CD4-positive, alpha-beta T cell treated with Interleukin-10 for 1 hour (primary cell): ENCODE measurements at regions not wholly inside any gene's neighbourhood (a gene's known extent, or its start where the extent isn't known, plus 50 kb on each side); places are given as distances from the start of the nearest gene placed in this dataset.
"Not testable (repeated sequence)": the region's sequence is repeated elsewhere in the genome, so short reads cannot be mapped to it uniquely, and the experiment has no call there.

Experiments
- DNase-seq: peaks from one replicate; pipeline ENCODE4 v3.0.0-alpha.2; 2020

DNA sequence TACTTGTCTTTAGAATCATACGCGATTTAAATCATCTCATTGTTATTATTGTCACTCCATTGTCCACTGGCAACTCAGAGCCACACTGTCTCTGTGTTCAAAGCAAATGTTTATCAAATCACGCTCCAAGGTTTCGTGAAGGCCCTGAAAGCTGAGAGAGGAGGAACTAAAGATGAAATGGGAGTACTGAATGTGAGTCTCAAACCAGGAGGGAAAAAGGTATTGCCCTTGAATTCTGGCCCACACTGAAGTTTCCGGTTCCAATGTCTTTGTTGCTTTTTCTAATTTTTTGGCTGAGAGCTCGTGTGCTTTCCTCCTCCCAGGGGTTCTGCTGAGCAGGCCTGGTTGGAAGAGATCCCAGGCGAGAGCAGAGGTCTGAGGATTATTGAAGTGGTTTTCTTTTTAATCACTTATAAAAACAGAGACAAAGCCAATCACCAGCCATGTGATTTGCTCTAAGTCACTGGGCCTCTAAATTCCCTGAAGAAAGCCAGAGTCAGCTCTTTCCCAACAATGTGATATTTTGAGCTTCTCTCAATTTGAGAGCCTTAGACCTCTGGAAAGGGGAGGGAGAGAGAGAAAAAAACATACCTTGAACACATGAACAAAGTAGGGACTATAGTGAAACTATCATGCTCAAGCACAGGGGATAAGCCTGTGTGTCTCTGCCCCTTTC lies 420.8 kb upstream of the GRAMD2B start:
- DNase-seq: no peak

DNA sequence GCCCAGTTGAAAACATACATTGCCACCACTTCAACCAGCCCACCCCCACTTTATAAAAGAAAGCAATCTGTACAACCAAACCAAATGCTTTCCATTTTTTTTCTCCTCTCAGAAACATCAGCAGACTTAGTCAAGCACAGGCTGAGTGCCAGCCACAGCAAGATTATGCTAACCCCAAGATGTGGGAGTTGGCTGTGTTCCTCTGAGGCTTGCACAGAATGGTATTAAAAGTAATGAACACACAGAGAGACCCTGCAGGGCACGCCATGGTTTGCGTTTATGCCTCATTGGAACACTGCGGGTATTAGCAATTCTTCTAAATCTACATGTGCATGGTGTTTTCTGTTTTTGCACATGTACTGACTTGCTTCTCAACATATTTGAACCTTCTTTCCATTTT lies 419.9 kb upstream of the GRAMD2B start:
- no peak for DNase-seq

DNA sequence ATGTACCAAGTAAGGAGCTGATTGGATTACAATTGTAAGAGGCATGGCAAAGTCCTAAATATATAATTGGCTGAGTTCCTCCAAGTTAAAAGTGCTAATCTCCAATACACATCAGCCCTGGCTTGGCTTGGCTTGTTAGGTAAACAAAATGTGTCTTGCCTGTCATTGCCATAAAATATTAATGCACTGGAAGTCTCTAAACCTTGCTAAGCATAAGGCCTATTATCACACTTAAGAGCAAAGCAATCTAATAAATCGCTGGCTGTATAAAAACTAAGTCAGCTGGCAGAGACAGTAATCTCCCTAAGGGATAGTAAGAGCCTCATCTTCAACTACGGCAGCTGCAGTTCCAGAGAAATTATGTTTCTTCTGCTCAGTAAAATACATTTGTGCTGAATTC lies 418.6 kb upstream of the GRAMD2B start:
- DNase-seq: no peak

DNA sequence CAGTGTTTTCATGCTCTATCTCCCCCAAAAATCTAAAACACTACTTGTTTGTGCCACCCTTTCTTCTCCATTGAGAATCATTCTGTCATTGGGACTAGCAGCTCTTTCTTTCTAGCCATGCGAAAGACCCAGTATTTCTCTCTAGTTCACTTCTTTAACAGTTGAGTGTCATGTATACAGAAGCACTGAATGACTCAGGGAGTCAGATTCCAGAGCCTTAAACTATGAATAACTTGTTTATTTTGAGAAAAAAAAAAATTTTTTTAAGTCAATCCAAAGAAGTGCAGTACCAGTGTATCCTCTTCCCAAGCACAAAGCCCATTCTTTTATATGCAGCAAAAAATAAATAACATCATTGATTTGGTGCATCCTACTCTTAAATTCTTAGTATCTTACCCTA lies 415.4 kb upstream of the GRAMD2B start:
- DNase-seq: no peak

DNA sequence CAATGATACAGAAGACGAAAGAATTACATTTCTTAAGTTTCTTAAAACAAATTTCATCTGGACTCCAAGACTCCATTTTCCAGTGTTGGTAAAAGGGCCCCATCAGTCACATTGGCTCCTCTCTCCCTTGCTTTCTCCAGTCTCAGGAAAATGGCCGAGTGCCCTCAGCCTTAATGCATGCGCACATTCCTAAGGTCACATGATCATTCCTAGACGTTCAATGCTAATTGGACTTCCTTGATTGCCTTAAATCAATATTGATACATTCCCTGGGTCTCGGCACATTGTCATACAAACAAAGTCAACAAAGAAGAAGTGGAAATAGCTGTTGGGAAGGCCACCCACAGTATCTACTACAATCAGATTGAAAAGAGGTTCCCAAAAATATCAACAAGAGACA lies 413.6 kb upstream of the GRAMD2B start:
- DNase-seq: no peak

DNA sequence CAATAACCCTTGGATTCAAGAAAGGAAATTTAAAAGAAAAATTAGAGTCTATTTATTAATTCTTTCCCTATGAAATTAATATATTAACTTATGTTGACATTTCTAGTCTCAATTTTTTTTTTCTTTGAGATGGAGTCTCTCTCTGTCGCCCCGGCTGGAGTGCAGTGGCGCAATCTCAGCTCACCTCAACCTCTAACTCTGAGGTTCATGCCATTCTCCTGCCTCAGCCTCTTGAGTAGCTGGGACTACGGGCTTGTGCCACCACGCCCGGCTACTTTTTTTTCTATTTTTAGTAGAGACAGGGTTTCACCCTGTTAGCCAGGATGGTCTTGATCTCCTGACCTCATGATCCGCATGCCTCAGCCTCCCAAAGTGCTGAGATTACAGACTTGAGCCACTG lies 411.7 kb upstream of the GRAMD2B start:
- not testable (repeated sequence) for DNase-seq

DNA sequence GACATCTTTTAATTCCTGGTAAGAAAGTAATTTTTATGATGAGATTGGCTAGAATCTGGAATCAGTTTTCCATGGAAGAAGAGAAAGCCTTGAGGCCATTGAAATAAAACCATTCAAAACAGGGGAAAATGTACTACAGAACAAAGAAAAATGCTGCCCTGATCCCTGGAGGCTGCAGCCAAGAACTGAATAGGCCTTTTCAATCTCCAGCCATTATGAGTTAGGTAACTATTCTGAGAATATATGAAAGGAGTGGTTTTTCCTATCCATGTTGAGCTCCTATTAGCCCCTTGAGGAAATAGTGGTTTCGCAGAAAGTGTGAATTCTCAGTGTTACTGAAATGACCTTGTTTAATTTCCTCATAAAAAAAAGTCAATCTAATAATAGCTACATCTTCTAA lies 408.5 kb upstream of the GRAMD2B start:
- DNase-seq: no peak

DNA sequence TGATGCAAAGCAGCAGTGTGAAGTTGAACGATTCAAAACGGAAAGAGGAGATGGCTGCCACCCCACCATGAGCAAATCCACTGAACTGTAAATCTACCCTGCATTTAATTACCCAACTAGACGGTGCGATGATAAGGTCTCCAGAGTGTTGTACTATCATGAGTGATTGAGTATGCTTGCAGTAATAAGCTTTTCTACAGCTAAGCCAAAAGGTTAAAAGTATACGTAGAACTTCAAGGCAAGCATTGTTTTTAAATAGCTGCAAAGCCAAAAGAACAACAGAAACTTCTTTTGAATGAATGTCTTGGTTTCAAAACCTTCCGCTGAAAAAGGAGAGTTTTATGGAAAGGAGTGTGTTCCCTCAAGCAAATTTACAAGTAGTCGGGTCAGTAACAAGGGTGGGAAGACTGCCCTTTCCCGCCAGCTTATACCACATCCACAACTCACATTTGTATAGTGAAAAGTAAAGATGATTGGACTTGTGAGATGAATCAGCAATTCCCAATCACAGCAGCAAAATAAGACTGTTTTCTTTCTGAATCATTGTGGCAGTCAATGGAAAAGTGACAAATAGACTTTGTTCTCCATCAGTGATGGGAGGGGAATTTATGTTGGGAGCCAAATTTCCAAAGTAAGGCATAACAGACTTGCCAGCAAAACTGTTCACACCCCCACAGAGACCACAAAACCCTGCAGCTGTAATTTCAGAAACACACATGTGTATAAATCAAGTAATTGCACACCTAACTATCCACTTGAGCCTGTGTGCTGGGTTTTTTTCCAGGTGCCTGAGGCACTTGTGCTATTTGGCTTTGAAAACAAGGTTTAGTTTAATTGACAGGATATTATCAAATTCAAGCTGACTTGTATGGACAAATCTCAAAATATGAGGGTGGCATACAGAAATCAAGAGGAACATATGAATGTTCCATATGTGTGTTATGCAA lies 407.7 kb upstream of the GRAMD2B start:
- DNase-seq: no peak

DNA sequence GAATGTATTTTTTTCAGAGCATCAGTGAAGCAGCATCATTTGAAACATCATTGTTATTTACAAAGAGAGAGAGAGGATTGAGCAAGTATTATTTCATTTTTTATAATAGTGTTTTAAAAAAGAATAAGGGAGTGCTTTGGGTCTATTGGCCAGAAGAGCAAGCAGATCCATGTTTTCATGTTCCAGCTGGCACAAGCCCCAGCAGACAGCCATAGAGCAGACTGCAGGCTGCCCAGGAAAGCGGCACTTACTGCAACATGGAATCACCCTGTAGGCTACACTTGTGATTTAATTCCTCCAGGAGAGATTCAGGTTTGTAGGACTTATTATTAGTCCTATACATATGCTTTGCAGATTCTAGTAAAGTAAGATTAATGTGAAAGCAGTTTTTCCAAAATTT lies 407.0 kb upstream of the GRAMD2B start:
- no peak for DNase-seq

DNA sequence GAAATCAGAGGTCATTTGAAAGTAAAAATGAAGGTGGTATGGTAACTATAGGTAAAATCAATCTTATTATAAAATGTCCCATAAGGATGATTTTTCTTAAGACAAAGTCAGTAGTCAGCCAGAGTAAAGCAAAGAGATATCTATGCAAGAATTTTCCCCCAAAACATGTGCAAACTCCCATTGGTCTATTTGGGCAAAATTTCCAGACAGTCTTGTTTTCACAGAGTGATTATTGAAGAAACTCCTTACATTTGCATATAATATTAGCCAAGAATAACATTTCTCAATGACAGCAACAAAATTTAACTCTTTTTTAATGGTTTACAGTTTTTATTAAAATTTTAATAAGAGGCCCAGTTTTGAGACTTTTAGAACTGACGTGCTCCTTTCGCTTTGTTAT lies 406.1 kb upstream of the GRAMD2B start:
- DNase-seq: no peak

DNA sequence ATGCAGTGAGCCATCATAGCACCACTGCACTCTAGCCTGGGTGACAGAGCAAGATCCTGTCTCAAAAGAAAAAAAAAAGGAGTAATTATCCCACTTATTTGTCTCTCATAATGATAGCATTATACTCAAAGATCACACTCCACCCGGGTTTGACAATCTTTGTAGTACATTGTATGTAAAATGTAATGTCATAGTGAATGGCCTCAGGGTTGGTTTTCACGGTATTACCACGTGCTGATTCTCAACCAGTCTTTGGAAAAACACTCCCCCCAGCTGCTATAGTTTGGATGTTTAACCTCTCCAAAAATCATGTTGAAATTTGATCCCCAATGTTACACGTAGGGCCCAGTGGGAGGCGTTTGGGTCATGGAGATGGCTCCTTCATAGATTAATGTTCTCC lies 402.4 kb upstream of the GRAMD2B start:
- DNase-seq: no peak

DNA sequence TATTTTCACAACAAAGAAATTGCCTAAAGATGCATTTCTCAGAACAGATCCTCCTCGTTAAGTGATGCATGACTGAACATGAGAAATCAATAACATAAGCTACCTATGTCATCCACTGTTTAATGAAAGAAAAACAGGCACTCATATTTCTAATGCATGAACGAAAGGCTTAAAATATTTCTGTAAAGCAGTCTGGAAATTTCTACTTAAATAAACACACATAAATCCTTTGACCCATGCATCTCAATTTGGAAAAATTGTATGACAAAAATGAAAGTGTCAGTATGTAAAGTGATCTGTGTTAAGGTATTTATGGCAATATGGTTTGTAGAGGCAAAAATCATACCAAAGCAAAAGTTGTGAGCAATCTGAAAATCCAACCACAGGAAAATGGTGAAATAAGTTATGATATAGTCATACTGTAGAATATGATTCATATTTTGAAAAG lies 399.2 kb upstream of the GRAMD2B start:
- no peak for DNase-seq

DNA sequence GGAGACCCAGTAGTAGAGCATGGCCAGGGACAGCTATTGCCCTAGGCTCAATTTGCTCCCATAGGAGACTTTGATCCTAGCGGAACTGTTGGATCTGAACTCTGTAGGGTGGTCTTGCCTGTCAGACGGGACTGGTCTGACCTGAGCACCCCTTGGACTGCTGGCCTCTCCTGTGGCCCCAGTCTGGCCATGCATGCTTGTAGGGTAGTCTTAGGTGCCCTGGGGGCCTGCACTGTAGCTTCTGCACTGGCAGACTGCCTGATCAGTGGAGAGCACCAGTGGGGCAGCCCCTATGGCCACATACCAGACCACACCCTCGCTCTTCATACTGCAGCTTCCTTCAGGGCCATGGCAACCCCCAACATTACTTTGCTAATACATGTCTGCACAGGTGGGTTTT lies 396.1 kb upstream of the GRAMD2B start:
- DNase-seq: no peak

DNA sequence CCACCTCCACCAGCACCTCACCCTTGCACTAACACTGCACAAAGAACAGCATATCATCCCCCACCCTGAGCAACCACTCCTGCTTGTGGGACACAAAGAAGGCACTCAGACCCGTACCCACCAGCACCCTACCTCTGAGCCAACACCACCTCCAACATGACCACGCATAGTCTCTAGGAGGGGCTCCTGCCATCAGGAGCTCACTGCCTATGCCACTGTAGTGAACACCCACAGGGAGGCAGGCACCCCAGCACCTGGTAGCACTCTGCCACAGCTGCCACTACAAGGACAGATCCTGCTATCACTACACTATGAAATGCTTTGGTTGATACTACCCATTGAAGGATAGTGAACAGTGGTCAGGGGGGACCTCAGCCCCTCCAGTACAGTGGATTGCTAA lies 395.6 kb upstream of the GRAMD2B start:
- no peak for DNase-seq

DNA sequence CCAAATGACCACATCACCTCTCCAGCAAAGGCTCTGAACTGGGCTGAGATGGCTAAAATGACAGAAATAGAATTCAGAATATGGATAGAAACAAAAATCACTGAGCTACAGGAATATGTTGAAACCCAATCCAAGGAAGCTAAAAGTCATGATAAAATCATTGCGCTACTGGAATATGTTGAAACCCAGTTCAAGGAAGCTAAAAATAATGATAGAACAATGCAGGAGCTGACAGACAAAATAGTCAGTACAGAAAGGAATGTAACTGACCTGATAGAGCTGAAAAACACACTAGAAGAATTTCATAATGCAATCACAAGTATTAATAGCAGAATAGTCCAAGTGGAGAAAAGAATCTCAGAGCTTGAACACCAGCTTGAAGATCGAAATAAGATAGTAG lies 394.9 kb upstream of the GRAMD2B start:
- DNase-seq: no peak

DNA sequence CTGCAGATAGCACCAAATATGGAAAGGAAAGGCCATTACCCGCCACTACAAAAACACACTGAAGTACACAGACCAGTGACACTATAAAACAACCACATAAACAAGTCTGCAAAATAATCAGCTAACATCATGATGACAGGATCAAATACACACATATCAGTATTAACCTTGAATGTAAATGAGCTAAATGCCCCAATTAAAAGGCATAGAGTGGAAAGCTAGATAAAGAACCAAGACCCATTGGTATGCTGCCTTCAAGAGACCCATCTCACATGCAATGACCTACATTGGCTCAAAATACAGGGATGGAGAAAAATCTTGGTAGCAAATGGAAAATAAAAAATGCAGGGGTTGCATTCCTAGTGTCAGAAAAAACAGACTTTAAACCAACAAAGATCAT lies 393.9 kb upstream of the GRAMD2B start:
- not testable (repeated sequence) for DNase-seq

DNA sequence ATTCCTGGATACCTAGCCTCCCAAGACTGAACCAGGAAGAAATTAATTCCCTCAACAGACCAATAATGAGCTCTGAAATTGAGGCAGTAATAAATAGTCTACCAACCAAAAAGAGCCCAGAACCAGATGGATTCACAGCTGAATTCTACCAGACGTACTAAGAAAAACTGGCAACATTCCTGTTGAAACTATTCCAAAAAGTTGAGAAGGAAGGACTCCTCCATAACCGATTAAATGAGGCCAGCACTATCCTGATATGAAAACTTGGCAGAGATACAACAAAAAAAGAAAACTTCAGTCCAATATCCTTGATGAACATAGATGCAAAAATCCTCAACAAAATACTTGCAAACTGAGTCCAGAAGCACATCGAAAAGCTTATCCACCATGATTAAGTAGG lies 392.5 kb upstream of the GRAMD2B start:
- no peak for DNase-seq

DNA sequence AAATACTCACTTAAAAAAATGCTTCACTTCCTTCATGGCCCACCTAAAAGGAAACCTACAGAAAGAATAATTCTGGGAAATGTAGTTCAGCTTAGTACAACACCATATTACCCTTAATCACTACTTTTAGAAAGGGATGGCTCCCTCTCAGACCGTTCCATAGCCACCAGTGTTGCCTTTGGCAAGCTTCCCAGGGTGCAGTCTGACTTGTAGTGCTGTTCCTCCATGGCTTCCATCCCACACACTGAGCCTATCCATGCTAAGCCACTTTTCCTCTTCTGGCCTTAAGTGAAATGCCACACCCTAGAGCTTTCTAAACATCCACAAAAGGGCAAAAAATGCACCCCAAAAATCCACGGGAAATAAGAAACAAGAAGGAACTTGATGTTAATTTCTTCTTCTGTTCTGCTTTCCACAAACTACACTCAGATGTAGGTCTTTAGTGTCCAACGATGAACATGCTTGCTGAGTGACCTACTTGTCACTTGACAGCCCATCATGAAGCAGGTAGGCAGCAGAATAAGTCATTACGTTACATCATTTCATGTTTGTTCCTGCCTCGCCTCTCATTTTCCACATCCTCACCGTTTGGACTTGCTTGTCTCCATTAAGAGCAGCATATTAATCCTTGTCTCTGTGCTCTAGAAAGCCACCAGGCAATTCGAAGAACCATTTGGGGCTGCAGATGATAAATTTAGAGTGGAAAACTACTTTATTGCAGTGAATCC lies 391.1 kb upstream of the GRAMD2B start:
- DNase-seq: no peak

DNA sequence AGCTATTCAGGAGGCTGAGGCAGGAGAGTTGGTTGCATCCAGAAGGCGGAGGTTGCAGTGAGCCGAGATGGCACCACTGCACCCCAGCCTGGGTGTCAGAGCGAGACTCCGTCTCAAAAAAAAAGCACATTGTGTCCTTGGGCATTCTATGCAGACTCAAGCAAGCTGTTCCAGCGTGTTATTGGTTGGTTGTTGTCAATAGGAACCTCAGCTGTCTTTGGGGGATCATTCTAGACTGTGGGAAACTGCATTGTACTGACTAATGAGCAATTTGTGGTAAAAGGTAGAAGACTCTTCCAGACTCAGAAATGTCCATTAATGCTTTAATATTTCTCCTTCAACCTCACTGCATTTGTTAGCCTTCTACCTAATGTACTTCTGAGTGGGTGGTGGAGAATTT lies 379.5 kb upstream of the GRAMD2B start:
- no peak for DNase-seq

DNA sequence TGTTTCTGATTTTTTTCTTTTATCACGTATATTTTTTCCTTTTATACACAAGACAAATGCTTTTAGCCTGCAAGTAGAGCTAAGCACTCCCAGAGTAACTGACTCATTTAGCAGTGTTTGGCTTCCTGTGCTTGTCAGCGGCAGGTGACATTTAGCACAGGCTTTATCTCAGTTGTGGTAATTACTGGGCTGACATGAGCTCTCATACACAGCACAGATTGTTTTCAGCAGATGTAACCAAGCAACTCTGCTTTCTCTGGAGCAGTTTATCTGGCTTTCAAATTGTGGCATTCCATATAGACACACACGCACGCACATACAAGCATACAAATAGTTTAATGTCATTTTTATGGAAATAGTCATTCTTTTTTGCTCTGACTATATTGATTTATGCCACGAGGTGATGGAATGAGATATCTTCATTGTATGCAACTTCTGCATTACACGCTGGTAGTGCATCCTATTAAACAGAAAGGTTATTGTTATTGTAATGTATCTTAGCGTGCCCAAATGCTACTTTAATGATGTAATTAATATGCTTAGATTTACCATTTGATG lies 379.0 kb upstream of the GRAMD2B start:
- DNase-seq: no peak

DNA sequence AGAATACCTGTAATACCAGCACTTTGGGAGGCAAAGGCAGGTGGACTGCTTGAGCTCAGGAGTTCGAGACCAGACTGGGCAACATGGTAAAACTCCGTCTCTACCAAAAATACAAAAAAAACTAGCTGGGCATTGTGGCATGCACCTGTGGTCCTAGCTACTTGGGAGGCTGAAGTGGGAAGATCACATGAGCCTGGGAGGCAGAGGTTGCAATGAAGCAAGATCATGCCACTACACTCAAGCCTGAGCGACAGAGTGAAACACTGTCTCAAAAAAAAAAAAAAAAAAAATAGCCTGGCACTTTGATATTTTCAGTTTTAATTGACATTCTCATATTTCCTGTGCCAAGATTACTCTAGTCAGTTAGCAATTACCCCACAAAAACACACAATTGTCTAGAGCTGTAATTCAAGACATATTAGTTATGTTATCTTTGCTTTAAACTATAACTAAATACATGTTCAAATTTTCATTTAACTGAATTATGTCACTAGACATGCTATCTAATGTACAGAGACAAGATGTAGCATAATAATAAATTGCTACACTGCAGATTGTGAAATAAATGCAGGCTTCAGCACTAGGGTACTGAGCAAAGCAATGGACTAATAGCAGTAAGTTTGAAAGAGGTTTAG lies 378.2 kb upstream of the GRAMD2B start:
- no peak for DNase-seq

DNA sequence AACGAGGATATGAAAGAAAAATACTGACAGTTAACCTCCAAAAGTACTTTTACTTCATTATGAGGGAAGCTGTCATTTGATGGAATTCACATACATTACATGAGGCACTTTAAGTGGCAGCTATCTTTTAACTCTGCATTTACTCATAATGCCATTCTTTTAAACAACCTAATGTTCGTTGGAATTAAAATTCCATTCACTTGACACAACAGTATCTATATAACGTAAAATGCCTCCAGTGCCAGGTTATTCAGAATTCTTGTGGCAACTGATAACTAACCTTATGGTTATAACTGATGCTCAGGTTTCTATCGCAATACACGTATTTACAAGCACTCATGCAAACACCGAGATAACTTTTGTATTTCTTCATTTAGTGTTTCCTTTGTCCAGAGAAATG lies 376.9 kb upstream of the GRAMD2B start:
- DNase-seq: no peak
